Central memory CD4-positive, alpha-beta T cell (primary cell): ENCODE measurements at regions not wholly inside any gene's neighbourhood (a gene's known extent, or its start where the extent isn't known, plus 50 kb on each side); places are given as distances from the start of the nearest gene placed in this dataset.
"Not testable (repeated sequence)": the region's sequence is repeated elsewhere in the genome, so short reads cannot be mapped to it uniquely, and the experiment has no call there.

ENCODE experiments used
- DNase-seq: peaks from one replicate; pipeline ENCODE4 v3.0.0; 2022

- DNase-seq = no peak
These were observed 879.0 kb downstream of the UQCRFS1 start for GRCh38 chr19:28333909-28334308.

- DNase-seq = no peak
These were observed 880.1 kb downstream of the UQCRFS1 start for GRCh38 chr19:28332886-28333285.

GRCh38 chr19:28332351-28332750 lies 880.6 kb downstream of the UQCRFS1 start:
- DNase-seq = no peak

GRCh38 chr19:28331596-28331995 lies 881.4 kb downstream of the UQCRFS1 start:
- DNase-seq = no peak

- DNase-seq = no peak
These were observed 882.1 kb downstream of the UQCRFS1 start for GRCh38 chr19:28330831-28331230.

- DNase-seq = no peak
These were observed 883.5 kb downstream of the UQCRFS1 start for GRCh38 chr19:28329429-28329828.

- DNase-seq = no peak
These were observed 885.0 kb downstream of the UQCRFS1 start for GRCh38 chr19:28327905-28328304.

- no peak for DNase-seq
These were observed 886.2 kb downstream of the UQCRFS1 start for GRCh38 chr19:28326746-28327145.

GRCh38 chr19:28324275-28325060 lies 888.5 kb downstream of the UQCRFS1 start:
- no peak for DNase-seq

GRCh38 chr19:28322945-28323344 lies 890.0 kb downstream of the UQCRFS1 start:
- no peak for DNase-seq

GRCh38 chr19:28322491-28322890 lies 890.5 kb downstream of the UQCRFS1 start:
- no peak for DNase-seq

GRCh38 chr19:28319918-28320317 lies 893.0 kb downstream of the UQCRFS1 start:
- DNase-seq = no peak

GRCh38 chr19:28319227-28319626 lies 893.7 kb downstream of the UQCRFS1 start:
- no peak for DNase-seq

- no peak for DNase-seq
These were observed 894.3 kb downstream of the UQCRFS1 start for GRCh38 chr19:28318469-28319179.

- DNase-seq = no peak
These were observed 896.5 kb downstream of the UQCRFS1 start for GRCh38 chr19:28316464-28316863.

GRCh38 chr19:28314756-28315155 lies 898.2 kb downstream of the UQCRFS1 start:
- no peak for DNase-seq

GRCh38 chr19:28314287-28314686 lies 898.7 kb downstream of the UQCRFS1 start:
- no peak for DNase-seq

GRCh38 chr19:28313633-28314032 lies 899.3 kb downstream of the UQCRFS1 start:
- no peak for DNase-seq

GRCh38 chr19:28312269-28312668 lies 900.7 kb downstream of the UQCRFS1 start:
- no peak for DNase-seq

GRCh38 chr19:28310829-28311228 lies 902.1 kb downstream of the UQCRFS1 start:
- not testable (repeated sequence) for DNase-seq

GRCh38 chr19:28309070-28309469 lies 903.9 kb downstream of the UQCRFS1 start:
- no peak for DNase-seq

- no peak for DNase-seq
These were observed 905.0 kb downstream of the UQCRFS1 start for GRCh38 chr19:28307963-28308362.

GRCh38 chr19:28307487-28307886 lies 905.5 kb downstream of the UQCRFS1 start:
- no peak for DNase-seq

- no peak for DNase-seq
These were observed 907.4 kb downstream of the UQCRFS1 start for GRCh38 chr19:28305513-28305912.
